Hematopoietic multipotent progenitor cell treated with erythropoietin and hydrocortisone succinate and interleukin-3 and kit ligand, for 6 days (in vitro differentiated cells): ENCODE measurements at regions not wholly inside any gene's neighbourhood (a gene's known extent, or its start where the extent isn't known, plus 50 kb on each side); places are given as distances from the start of the nearest gene placed in this dataset.

ENCODE experiments used
- DNase-seq: peaks from one replicate; pipeline ENCODE4 v3.0.0-alpha.2; 2015

DNA sequence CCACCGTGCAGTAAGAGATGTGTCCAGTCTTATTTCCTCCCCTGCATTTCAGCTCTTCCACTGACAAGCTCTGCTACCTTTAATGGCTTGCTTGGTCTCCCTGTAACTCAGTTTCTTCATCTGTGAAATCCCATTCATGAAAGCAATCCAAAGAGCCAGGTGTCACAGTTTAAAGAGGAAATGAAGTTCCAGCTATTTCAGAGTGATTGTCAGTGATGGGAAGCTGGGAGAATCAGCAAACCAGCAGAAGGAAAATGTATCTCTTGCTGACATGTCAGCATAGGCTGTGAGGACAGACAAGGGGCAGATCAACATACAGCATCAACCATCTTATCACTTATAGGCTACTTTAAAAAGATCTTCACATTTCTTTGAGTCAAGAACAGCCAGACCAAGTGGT, 445.3 kb downstream of the ADRA2A start:
- DNase-seq: no peak

GRCh38 chr10:111522551-111522950, 445.7 kb downstream of the ADRA2A start:
- no peak for DNase-seq

DNA sequence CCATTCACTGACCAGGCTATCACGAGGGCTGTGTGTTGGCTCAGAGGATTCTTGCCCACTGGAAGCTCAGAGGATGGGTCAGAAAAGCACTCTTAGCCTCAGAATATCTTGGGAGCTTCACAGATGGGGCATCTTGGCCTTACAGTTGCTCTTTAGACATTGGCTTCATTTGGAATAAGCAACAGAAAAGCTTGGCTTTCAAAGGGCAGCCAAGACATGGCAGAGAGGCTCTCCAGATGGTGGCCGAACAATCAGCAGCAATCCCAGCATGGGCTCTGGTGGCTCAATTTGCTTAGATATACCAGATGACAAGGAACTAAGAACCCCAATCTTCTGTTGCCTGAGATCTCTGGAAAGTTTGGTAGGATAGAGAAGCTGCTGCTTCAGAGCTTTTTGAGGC, 446.2 kb downstream of the ADRA2A start:
- DNase-seq: no peak

DNA sequence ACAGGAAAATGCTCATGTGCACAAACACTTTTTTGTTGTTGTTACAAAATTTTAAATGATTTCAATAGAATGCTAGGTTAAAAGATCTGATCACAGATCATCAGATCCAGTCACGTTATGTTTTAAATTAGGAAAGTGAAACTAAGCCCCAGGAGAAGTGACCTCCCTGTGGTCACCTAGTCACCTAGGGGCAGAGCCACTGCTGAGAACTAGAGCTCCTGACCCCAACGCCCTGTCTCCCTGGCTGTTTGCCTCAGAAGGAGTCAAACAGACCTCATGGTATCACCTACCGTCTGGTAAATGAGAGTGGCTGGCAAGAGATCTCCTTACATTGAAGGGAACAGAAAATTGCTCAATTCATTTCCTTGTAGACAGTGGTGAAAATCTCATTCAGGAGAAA, 447.3 kb downstream of the ADRA2A start:
- no peak for DNase-seq

- no peak for DNase-seq
Measured at GRCh38 chr10:111525696-111526095, 448.9 kb downstream of the ADRA2A start.

DNA sequence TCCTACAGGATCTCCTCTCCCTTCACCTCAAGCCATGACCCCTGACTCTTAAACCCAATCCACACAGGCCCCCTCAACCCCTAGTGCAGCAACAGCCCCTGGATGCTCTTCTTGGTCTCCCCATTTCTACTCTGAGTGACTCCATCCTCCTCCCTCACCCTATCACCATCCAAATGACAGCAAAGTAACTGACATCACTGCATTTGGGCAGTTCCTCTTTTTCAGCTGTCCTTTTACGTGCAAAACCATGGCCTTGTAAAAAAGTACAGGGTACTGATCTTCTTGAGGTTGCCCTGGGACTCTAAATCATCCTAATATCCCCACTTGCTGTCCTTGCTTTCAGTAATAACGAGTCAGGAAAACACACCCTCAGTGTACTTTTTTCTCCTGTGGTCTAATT, 454.9 kb downstream of the ADRA2A start:
- DNase-seq: no peak

DNA sequence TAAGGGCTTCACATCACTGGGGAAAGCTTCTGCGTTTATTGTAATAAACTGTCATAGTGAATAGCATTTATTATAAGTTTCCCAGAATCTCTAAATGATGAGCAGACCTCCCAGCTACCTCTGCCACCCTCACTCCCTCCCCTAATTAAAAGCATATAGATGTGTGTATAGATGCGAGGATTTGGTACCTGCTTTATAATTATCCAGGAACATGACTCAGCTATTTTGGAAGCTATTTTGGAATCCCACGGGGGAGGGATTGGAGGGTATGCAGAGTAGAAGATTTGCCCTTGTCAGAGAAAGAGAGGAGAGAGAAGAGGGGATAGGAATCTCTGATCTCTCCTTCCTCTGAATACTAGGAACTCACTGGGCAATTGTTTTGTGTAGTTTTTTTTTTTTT, 455.3 kb downstream of the ADRA2A start:
- no peak for DNase-seq

- no peak for DNase-seq
Measured at GRCh38 chr10:111539246-111539645, 462.4 kb downstream of the ADRA2A start.

DNA sequence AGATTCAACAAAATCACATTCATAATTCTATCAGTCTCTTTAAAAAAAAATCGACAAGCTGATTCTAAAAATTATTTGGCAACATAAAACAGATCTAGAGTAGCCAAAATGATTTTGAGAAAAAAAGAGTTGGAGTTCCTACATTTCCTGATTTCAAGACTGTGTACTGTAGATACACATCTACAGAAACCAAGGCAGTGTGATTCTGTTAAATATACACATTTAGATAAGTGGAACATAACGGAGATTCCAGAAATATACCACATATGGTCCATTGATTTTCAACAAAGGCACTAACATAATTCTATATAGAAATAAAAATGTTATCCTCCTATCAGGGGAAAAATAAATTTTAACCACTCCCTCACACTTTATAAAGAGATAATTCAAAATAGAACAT, 467.0 kb downstream of the ADRA2A start:
- no peak for DNase-seq

- DNase-seq: no peak
Measured at GRCh38 chr10:111545861-111546605, 469.2 kb downstream of the ADRA2A start.

GRCh38 chr10:111548084-111548726, 471.4 kb downstream of the ADRA2A start:
- DNase-seq: no peak

- DNase-seq: no peak
Measured at GRCh38 chr10:111551001-111551400, 474.2 kb downstream of the ADRA2A start.

- DNase-seq: no peak
Measured at GRCh38 chr10:111556666-111557065, 479.8 kb downstream of the ADRA2A start.

- no peak for DNase-seq
Measured at GRCh38 chr10:111558211-111558610, 481.4 kb downstream of the ADRA2A start.

DNA sequence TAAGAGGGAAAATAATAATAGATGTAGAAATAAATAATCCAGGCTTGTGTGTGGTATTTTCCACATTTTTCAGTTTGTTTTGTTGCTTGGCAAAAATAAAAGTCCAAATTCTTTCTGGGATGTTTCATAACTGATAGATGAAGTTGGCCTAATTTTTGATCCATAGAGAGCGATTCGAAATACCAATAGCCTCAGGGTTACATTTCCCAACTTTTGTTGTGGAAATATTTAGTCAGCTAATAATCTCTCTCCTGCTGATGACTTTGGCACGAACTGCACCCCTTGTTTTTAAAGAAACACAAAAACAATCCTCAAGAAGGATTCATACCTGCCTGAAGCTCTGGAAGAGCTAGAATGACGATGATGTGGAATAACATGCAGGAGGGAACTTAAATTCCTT, 483.2 kb downstream of the ADRA2A start:
- DNase-seq: no peak

GRCh38 chr10:111561124-111561523, 484.3 kb downstream of the ADRA2A start:
- DNase-seq: no peak

DNA sequence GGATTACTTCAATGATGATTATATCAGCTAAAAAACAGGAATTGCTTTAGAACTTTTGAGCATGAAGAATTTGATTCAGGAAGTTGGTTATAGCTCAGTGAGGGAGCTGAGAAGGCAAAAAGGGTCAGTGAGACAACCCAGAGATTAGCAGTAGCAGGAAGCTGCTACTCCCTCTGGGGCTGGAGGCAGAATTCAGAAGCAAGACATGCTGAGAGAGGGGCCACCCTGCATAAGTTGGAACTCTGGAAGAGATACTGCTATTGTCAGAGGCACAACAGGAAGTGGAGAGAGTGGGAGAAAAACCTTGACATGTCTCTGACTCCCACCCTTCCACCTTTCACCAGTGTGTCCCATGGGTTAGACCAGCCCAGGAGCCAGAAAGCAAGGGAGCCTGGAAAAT, 488.7 kb downstream of the ADRA2A start:
- no peak for DNase-seq

GRCh38 chr10:111578076-111578475, 501.2 kb downstream of the ADRA2A start:
- DNase-seq: no peak

- DNase-seq: no peak
Measured at GRCh38 chr10:111579473-111579872, 502.6 kb downstream of the ADRA2A start.

GRCh38 chr10:111590703-111591102, 513.9 kb downstream of the ADRA2A start:
- no peak for DNase-seq

GRCh38 chr10:111593578-111593977, 516.7 kb downstream of the ADRA2A start:
- DNase-seq: no peak

- DNase-seq: no peak
Measured at GRCh38 chr10:111595173-111595572, 518.3 kb downstream of the ADRA2A start.

DNA sequence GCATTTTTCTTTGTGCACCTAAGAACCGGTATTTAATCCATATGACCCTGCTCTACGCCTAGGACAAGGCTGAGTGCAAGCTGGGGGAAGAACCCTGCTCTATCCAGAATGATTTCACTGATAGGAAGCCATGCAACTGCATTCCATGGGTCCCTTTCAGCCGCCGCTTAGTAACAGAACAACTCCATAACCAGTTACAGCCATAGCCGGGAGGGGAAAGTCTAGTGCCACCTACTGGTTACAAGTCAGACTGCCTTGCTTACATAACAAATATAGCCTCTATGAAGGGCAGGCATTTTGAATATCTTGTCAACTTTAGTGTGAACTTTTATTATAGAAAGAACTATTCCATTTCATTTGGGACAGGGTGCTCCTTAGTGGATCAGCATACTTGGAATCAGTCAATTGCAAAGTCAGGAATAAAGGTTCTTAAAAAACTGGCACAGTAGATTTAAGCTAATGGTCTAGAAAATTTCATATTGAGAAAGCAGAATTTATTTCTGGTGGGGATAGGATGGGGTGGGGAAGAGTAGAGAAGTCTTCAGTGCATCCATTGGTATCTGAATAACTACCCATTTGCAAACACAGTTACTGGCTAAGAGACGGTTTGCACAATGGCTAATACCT, 521.7 kb downstream of the ADRA2A start:
- DNase-seq: peak; percentile 74

DNA sequence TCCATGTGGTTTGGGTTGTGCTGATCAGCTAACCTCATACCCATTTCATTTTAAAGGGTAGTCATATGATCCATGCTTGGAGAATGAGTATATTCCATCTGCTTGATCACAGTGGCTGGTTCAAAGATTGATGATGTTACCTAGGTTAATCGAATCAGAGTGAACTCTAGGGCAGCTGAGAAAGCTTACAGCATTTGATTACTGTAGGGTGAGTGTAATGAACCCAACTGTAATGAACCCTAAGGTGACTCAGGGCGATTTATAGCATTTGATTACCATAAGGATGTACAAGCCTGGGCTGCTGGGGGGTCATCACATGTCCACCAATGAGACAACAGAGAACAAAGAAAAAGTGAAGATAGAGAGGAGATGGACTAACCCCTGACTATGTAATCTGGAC, 523.1 kb downstream of the ADRA2A start:
- DNase-seq: no peak
